Stimulated activated CD4-positive, alpha-beta T cell treated with anti-CD3 and anti-CD28 coated beads, Interleukin-12 subunit alpha, Interleukin-12 subunit beta, amount 100 ng/mL, for 48 hours (primary cell): ENCODE measurements at regions not wholly inside any gene's neighbourhood (a gene's known extent, or its start where the extent isn't known, plus 50 kb on each side); places are given as distances from the start of the nearest gene placed in this dataset.
"Not testable (repeated sequence)": the region's sequence is repeated elsewhere in the genome, so short reads cannot be mapped to it uniquely, and the experiment has no call there.

Experiments used
- DNase-seq, 3 donors: peaks; one replicate each; pipeline ENCODE4 v3.0.0-alpha.2; 2020; ENCODE audit warnings: low read depth in 2 of 3, low spot score in 1 of 3

- DNase-seq: peak in 1 of 3 donors; percentile 13
Observed at GRCh38 chr15:62658498-62658897, 384.0 kb upstream of the TPM1 start.

GRCh38 chr15:62663547-62663946 is 379.0 kb upstream of the TPM1 start:
- no peak for DNase-seq

- no peak for DNase-seq
Observed at GRCh38 chr15:62665449-62665848, 377.1 kb upstream of the TPM1 start.

GRCh38 chr15:62666046-62666445 is 376.5 kb upstream of the TPM1 start:
- no peak for DNase-seq

- DNase-seq: no peak
Observed at GRCh38 chr15:62672268-62672667, 370.3 kb upstream of the TPM1 start.

- DNase-seq: no peak
Observed at GRCh38 chr15:62676891-62677290, 365.7 kb upstream of the TPM1 start.

GRCh38 chr15:62681939-62682896 is 360.3 kb upstream of the TPM1 start:
- DNase-seq: no peak

GRCh38 chr15:62683192-62683591 is 359.4 kb upstream of the TPM1 start:
- DNase-seq: not testable (repeated sequence)

GRCh38 chr15:62684123-62684808 is 358.3 kb upstream of the TPM1 start:
- DNase-seq: no peak

GRCh38 chr15:62691008-62691407 is 351.5 kb upstream of the TPM1 start:
- DNase-seq: no peak

GRCh38 chr15:62697636-62698035 is 344.9 kb upstream of the TPM1 start:
- DNase-seq: no peak

GRCh38 chr15:62698646-62699045 is 343.9 kb upstream of the TPM1 start:
- no peak for DNase-seq

- DNase-seq: no peak
Observed at GRCh38 chr15:62706317-62706716, 336.2 kb upstream of the TPM1 start.

- no peak for DNase-seq
Observed at GRCh38 chr15:62708470-62708869, 334.1 kb upstream of the TPM1 start.

- DNase-seq: no peak
Observed at GRCh38 chr15:62709261-62709660, 333.3 kb upstream of the TPM1 start.

- peak; percentile 3 to 46 (median 21) for DNase-seq
Observed at GRCh38 chr15:62711691-62712454, 330.7 kb upstream of the TPM1 start.

GRCh38 chr15:62712455-62712839 is 330.1 kb upstream of the TPM1 start:
- DNase-seq: no peak

- DNase-seq: no peak
Observed at GRCh38 chr15:62715946-62716345, 326.6 kb upstream of the TPM1 start.

- no peak for DNase-seq
Observed at GRCh38 chr15:62717496-62717895, 325.1 kb upstream of the TPM1 start.

- DNase-seq: no peak
Observed at GRCh38 chr15:62719316-62719715, 323.2 kb upstream of the TPM1 start.

GRCh38 chr15:62722237-62722636 is 320.3 kb upstream of the TPM1 start:
- DNase-seq: no peak

GRCh38 chr15:62726461-62726860 is 316.1 kb upstream of the TPM1 start:
- no peak for DNase-seq
